ENCODE measurements at regions not wholly inside any gene's neighbourhood (a gene's known extent, or its start where the extent isn't known, plus 50 kb on each side); places are given as distances from the start of the nearest gene placed in this dataset.

DNA sequence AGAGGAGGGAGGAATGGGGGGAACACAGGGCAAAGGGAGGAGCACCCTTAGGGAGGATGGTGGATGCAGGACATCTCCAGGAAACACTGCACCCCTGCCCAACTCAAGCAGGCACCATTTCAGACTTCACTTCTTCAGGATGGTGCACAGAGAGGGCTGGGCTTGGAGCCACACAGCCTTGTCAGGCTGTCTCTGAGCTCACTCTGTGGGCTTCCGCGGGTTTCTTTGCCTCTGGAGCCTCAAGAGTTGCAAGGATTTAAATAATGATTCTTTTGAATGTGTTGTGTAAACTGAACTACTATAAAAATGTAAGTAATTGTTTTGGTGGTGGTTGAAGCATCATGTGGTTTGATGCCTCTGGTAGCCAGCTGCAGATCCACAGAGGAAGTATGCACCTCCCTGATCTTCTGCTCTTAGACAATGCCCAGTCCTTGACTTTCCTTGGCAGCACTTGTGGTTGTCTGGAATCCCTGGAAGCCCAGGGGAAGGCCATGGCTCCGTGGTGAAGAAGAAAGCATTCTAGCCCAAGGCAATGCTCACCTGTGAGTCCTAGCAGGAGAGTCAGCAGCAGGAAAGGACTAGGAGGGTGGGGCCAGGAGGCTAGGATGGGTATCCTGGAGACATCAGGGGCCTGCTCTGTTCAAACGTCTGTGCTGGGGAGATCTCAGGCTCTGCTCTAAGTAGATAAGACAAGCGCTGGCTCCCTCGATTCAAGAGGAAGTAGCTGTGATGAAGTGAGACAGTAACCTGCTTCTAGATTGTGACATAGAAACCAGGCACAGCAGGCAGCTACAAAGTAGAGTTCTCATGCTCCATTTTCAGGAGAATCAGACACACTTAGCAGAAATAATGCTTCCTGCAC lies 50.2 kb upstream of the SIRPG start:
- DNase-seq, result no peak

Data from suppressor macrophage treated with lipopolysaccharide for 4 hours (primary cell).